Uterus (tissue), 2 donors: ENCODE measurements at regions not wholly inside any gene's neighbourhood (a gene's known extent, or its start where the extent isn't known, plus 50 kb on each side); places are given as distances from the start of the nearest gene placed in this dataset.

Source experiments
- POLR2A ChIP-seq, 2 donors: fragments of 450-650 bp; IDR thresholded peaks; one replicate each; pipeline ENCODE4 v1.6.1; 2016; ENCODE audit warnings: antibody characterized with exemption in 2 of 2, mild to moderate bottlenecking in 1 of 2, moderate library complexity in 1 of 2
- TF ChIP-seq, protein P1 (sequence below), 4 experiments: fragments of 200-600 bp in 2 of 4; fragments of 450-650 bp in 2 of 4; sonication (generic) in 2 of 4; IDR thresholded peaks; one replicate each; pipeline ENCODE4 v1.5.1; 2016 to 2019; ENCODE audit warnings: antibody characterized with exemption in 4 of 4, mild to moderate bottlenecking in 2 of 4, moderate library complexity in 1 of 4

DNA sequence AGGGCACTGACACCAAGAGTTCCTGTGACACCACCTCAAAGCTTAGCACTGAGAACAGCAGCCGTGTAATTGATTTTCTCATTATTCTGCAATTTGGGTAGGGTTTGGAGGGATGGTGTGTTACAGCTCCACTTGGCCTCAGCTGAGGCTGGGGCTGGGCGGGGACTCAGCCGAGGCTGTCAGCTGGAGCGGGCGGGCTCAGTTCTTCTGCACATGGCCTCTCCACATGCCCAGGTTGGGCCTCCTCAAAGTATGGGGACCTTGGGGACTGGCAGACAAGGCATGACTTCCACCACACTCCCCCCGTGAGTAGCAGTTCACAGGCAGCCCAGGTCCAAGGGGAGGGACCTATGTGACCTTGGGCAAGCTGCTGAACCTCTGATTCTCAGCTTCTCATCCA, 171.5 kb downstream of the IRF8 start:
- no peak for TF ChIP-seq POLR2A (IDR thresholded peaks at IDR 0.05)
- TF ChIP-seq, protein P1, sequence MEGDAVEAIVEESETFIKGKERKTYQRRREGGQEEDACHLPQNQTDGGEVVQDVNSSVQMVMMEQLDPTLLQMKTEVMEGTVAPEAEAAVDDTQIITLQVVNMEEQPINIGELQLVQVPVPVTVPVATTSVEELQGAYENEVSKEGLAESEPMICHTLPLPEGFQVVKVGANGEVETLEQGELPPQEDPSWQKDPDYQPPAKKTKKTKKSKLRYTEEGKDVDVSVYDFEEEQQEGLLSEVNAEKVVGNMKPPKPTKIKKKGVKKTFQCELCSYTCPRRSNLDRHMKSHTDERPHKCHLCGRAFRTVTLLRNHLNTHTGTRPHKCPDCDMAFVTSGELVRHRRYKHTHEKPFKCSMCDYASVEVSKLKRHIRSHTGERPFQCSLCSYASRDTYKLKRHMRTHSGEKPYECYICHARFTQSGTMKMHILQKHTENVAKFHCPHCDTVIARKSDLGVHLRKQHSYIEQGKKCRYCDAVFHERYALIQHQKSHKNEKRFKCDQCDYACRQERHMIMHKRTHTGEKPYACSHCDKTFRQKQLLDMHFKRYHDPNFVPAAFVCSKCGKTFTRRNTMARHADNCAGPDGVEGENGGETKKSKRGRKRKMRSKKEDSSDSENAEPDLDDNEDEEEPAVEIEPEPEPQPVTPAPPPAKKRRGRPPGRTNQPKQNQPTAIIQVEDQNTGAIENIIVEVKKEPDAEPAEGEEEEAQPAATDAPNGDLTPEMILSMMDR (IDR thresholded peaks at IDR 0.05) = no peak
